ENCODE measurements at regions not wholly inside any gene's neighbourhood (a gene's known extent, or its start where the extent isn't known, plus 50 kb on each side); places are given as distances from the start of the nearest gene placed in this dataset.

- TF ChIP-seq CTCF (conservative IDR thresholded peaks at IDR 0.05; ENCODE audit: low read length), result no peak
- no peak overlapping the region for H3K4me3 ChIP-seq (ENCODE audit: low read length)
- DNase-seq (ENCODE audit: low read depth), result no peak
Observed at GRCh38 chr15:66917904-66918448, 147.4 kb upstream of the SMAD3 start.

GRCh38 chr15:66919421-66919820 is 146.0 kb upstream of the SMAD3 start:
- TF ChIP-seq CTCF (conservative IDR thresholded peaks at IDR 0.05; ENCODE audit: low read length), result no peak
- H3K4me3 ChIP-seq (ENCODE audit: low read length), result no peak overlapping the region
- no peak for DNase-seq (ENCODE audit: low read depth)

- H3K4me3 ChIP-seq (ENCODE audit: low read length), result no peak overlapping the region
- no peak for DNase-seq (ENCODE audit: low read depth)
- no peak for TF ChIP-seq CTCF (conservative IDR thresholded peaks at IDR 0.05; ENCODE audit: low read length)
Observed at GRCh38 chr15:66921319-66921915, 144.0 kb upstream of the SMAD3 start.

- no peak for TF ChIP-seq CTCF (conservative IDR thresholded peaks at IDR 0.05; ENCODE audit: low read length)
- no peak overlapping the region for H3K4me3 ChIP-seq (ENCODE audit: low read length)
Observed at GRCh38 chr15:66922608-66923007, 142.8 kb upstream of the SMAD3 start.

GRCh38 chr15:66923438-66923881 is 141.9 kb upstream of the SMAD3 start:
- peak; percentile 40 for TF ChIP-seq CTCF (conservative IDR thresholded peaks at IDR 0.05; ENCODE audit: low read length)
- DNase-seq (ENCODE audit: low read depth), result no peak
- no peak overlapping the region for H3K4me3 ChIP-seq (ENCODE audit: low read length)

More at GRCh38 chr15:66922608-66923007, 142.8 kb upstream of the SMAD3 start:
- DNase-seq (ENCODE audit: low read depth), result no peak

- TF ChIP-seq CTCF (conservative IDR thresholded peaks at IDR 0.05; ENCODE audit: low read length), result no peak
- H3K4me3 ChIP-seq (ENCODE audit: low read length), result no peak overlapping the region
- DNase-seq (ENCODE audit: low read depth), result no peak
Observed at GRCh38 chr15:66924889-66925288, 140.5 kb upstream of the SMAD3 start.

GRCh38 chr15:66925721-66926120 is 139.7 kb upstream of the SMAD3 start:
- no peak for DNase-seq (ENCODE audit: low read depth)
- no peak overlapping the region for H3K4me3 ChIP-seq (ENCODE audit: low read length)
- TF ChIP-seq CTCF (conservative IDR thresholded peaks at IDR 0.05; ENCODE audit: low read length), result no peak
